Transverse colon (tissue), 4 donors: ENCODE measurements at regions not wholly inside any gene's neighbourhood (a gene's known extent, or its start where the extent isn't known, plus 50 kb on each side); places are given as distances from the start of the nearest gene placed in this dataset.

Experiments used
- DNase-seq: peaks from one replicate; pipeline ENCODE4 v3.0.0-alpha.2; 2019
- H3K27ac ChIP-seq, 4 donors: fragments of 200-600 bp; sonication (generic); 2 replicates each; pipeline ENCODE4 v1.5.1; 2016 to 2018; ENCODE audit warnings: inconsistent platforms in 4 of 4
- H3K27me3 ChIP-seq: fragments of 200-600 bp; sonication (generic); 2 replicates; pipeline ENCODE4 v1.5.1; 2017; ENCODE audit warnings: inconsistent platforms
- H3K36me3 ChIP-seq, 4 donors: fragments of 200-600 bp; sonication (generic); 2 replicates each; pipeline ENCODE4 v1.5.1; 2017 to 2019; ENCODE audit warnings: inconsistent platforms in 4 of 4
- H3K4me1 ChIP-seq, 4 donors: fragments of 200-600 bp; sonication (generic); 2 replicates each; pipeline ENCODE4 v1.5.1; 2017 to 2020; ENCODE audit warnings: inconsistent platforms in 4 of 4
- H3K4me3 ChIP-seq, 4 donors: fragments of 200-600 bp; sonication (generic); 1 replicate in 1 of 4; 2 replicates in 3 of 4; pipeline versions ENCODE4 v1.5.1 to v1.6.1; 2017 to 2019; ENCODE audit warnings: inconsistent platforms in 4 of 4
- H3K9me3 ChIP-seq, 2 donors: fragments of 200-600 bp; sonication (generic); 2 replicates each; pipeline ENCODE4 v1.5.1; 2017 to 2019; ENCODE audit warnings: inconsistent platforms in 2 of 2
- EP300 ChIP-seq: sonication (generic); formaldehyde crosslinking; IDR thresholded peaks from one replicate; pipeline ENCODE4 v1.6.1; 2017; ENCODE audit warnings: antibody characterized with exemption, low read depth
- POLR2A ChIP-seq: fragments of 450-650 bp; IDR thresholded peaks from one replicate; pipeline ENCODE4 v1.6.1; 2016; ENCODE audit warnings: antibody characterized with exemption, mild to moderate bottlenecking, moderate library complexity
- POLR2AphosphoS5 ChIP-seq, 3 donors: sonication (generic); formaldehyde crosslinking; IDR thresholded peaks; one replicate each; pipeline ENCODE4 v1.6.1; 2016; ENCODE audit warnings: antibody characterized with exemption in 3 of 3
- WGBS, 2 donors: methylation state at CpG; one replicate each; pipeline ENCODE4 v1.1.5; 2018; ENCODE audit warnings: low coverage in 1 of 2; 5-methylcytosine and 5-hydroxymethylcytosine counted together
- in situ Hi-C, 4 donors: fragments of 200-750 bp; cut with MboI; loops; one replicate each; pipeline versions ENCODE4 v1.15.0 to v1.15.1; 2017; ENCODE audit warnings: low sequenced_read_pairs in 3 of 4, low pct_ligation_motif_present in 1 of 4, low pct_unique_long_range_greater_than_20kb in 1 of 4
- intact Hi-C: fragments of 100-400 bp; cut with DNase I; formaldehyde crosslinking; loops from one replicate; pipeline ENCODE4 v1.15.1; 2023; ENCODE audit warnings: low total_unique reads
- TF ChIP-seq, protein P1 (sequence below), 5 experiments: fragments of 200-600 bp in 3 of 5; fragments of 450-650 bp in 2 of 5; sonication (generic) in 3 of 5; IDR thresholded peaks; 1 replicate in 2 of 5; 2 replicates in 3 of 5; pipeline ENCODE4 v1.5.1; 2016 to 2017; ENCODE audit warnings: antibody characterized with exemption in 5 of 5, inconsistent platforms in 3 of 5, mild to moderate bottlenecking in 2 of 5, moderate library complexity in 1 of 5

DNA sequence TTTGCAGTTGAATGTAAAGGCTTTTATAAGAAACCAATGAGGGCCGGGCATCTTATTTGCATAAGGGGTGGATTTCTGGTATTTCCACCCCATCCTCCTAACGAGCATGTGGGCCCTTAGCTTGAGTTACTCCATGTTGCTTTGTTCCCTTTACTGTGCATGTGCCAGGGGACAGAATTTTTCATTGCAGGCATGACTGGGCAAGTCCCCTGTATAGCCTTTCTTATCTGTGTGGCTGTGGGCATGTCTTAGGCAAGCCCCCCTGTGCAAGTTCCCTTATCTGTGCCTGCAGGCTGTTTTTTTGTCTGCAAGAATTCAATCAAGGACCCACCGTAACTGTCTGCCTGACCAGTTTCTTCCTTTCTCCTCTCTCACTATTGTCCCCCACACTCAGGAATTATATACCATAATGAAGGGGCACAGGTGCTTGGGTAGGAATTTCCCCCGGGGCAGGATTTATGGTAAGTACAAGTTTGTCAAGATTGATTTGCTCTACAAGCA, 152.2 kb upstream of the CNOT2 start:
- intact Hi-C loops (no loop called here), in situ Hi-C loops (no loop called here)
- Histone ChIP-seq H3K27ac (no peak overlapping the region), H3K36me3 (no peaks in the 10 kb centered on the region), H3K4me3 (no peak overlapping the region), H3K4me1 (no peaks in the 10 kb centered on the region), H3K27me3 (no peaks in the 10 kb centered on the region), H3K9me3 (no peaks in the 10 kb centered on the region)
- no peak for DNase-seq
- 85 to 86% methylated on average over 4 of the region's 4 CpGs for WGBS, 2 donors
- TF ChIP-seq POLR2AphosphoS5 (IDR thresholded peaks at IDR 0.05) (no peak), POLR2A (no peak), EP300 (no peak)
- TF ChIP-seq, protein P1, sequence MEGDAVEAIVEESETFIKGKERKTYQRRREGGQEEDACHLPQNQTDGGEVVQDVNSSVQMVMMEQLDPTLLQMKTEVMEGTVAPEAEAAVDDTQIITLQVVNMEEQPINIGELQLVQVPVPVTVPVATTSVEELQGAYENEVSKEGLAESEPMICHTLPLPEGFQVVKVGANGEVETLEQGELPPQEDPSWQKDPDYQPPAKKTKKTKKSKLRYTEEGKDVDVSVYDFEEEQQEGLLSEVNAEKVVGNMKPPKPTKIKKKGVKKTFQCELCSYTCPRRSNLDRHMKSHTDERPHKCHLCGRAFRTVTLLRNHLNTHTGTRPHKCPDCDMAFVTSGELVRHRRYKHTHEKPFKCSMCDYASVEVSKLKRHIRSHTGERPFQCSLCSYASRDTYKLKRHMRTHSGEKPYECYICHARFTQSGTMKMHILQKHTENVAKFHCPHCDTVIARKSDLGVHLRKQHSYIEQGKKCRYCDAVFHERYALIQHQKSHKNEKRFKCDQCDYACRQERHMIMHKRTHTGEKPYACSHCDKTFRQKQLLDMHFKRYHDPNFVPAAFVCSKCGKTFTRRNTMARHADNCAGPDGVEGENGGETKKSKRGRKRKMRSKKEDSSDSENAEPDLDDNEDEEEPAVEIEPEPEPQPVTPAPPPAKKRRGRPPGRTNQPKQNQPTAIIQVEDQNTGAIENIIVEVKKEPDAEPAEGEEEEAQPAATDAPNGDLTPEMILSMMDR (IDR thresholded peaks at IDR 0.05): no peak

DNA sequence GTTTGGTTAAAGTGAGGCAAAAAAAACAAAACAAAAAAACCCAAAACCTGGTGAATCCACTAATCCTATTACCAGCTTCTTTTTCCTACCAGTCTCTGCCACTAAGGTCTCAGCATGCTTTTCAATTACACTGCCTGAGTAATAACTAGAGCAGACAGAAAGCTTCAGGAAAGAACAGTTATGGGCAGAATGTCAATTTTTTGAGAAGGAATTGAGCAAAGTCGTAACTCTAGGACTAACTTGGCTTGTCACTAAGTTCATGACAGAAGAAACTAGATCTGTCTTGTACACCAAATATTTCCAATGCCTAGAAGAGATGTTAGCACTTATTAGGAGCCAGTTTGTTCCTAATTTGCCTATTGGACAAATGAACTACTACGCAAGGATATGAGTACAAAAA, 148.8 kb upstream of the CNOT2 start:
- Histone ChIP-seq H3K27ac (no peak overlapping the region), H3K4me1 (no peaks in the 10 kb centered on the region), H3K27me3 (no peaks in the 10 kb centered on the region), H3K4me3 (no peak overlapping the region), H3K9me3 (no peaks in the 10 kb centered on the region), H3K36me3 (no peaks in the 10 kb centered on the region)
- TF ChIP-seq POLR2A (no peak), EP300 (no peak), POLR2AphosphoS5 (IDR thresholded peaks at IDR 0.05) (no peak)
- TF ChIP-seq, protein P1 (IDR thresholded peaks at IDR 0.05): no peak
- intact Hi-C loops: no loop called here
- WGBS, 2 donors: 73 to 74% methylated on average over 2 of the region's 2 CpGs
- in situ Hi-C loops: no loop called here
- DNase-seq: no peak

DNA sequence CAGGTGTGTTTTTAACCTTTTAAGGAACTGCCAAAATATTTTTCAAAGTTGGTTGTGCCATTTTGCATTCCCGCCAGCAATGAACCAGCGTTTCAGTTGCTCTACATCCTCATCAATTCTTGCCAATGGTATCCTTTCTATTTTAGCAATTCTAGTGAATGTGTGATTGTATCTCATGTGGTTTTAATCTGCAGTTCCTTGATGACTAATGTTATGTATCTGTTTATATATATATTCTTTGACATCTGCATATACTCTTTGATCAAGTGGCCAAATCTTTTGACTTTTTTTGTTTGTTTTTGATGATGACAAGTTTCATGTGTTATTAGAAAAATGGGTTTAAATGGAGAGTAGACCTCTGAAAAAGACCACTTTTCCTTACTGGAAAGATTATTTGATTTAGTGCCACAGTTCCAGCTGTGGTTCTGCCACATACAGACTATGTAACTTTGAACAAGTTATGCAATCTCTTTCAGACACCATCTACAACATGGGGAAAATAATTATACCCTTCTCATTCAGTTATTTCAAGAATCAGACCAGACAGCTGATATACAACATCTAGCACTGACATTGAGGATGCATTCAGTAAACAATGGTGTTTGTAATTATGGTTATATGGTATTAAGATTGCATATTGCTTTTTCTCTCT, 146.3 kb upstream of the CNOT2 start:
- in situ Hi-C loops (no loop called here), intact Hi-C loops (no loop called here)
- Histone ChIP-seq H3K4me1 (no peaks in the 10 kb centered on the region), H3K36me3 (no peaks in the 10 kb centered on the region), H3K27ac (no peak overlapping the region), H3K4me3 (no peak overlapping the region), H3K27me3 (no peaks in the 10 kb centered on the region), H3K9me3 (no peaks in the 10 kb centered on the region)
- TF ChIP-seq, protein P1 (IDR thresholded peaks at IDR 0.05): no peak
- TF ChIP-seq POLR2A (no peak), POLR2AphosphoS5 (IDR thresholded peaks at IDR 0.05) (no peak), EP300 (no peak)
- 88 to 100% methylated on average over 2 of the region's 2 CpGs for WGBS, 2 donors
- no peak for DNase-seq

DNA sequence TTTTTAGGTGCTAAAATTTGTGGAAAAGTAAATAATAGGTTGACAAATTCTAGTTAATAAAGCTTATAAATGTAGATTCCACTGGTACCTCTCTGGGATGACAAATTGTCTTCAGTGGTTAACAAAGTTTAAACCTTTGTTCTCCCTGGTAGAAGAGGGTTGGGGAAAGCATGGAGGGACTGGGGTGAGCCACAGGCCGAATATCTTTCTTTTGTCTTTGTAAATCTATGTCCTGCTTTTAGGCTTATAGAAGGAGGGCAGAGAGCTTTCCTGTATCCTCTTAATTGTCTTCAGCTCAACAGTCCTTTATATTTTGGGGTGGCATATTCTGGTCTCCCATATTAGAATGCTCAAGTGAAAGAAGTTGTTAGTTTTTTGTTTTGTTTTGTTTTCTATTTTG, 142.2 kb upstream of the CNOT2 start:
- intact Hi-C loops (no loop called here), in situ Hi-C loops (no loop called here)
- no peaks in the 10 kb centered on the region for H3K36me3 ChIP-seq
- H3K4me3 ChIP-seq: no peak overlapping the region
- peaks cover 0 to 5% (median 4%) of the 10 kb centered on the region in 4 donors for H3K4me1 ChIP-seq
- no peak for DNase-seq
- H3K27me3 ChIP-seq: no peaks in the 10 kb centered on the region
- no peaks in the 10 kb centered on the region for H3K9me3 ChIP-seq
- TF ChIP-seq EP300 (no peak), POLR2A (no peak), POLR2AphosphoS5 (IDR thresholded peaks at IDR 0.05) (no peak)
- no peak overlapping the region for H3K27ac ChIP-seq
- WGBS, 2 donors: 76% methylated on average over 1 of the region's 1 CpG; no CpG with 5 or more reads in 1 of the 2 donors
